NCI-H2196 treated with DMSO at 0.1 percent for 48 hours (cell line): ENCODE measurements at regions not wholly inside any gene's neighbourhood (a gene's known extent, or its start where the extent isn't known, plus 50 kb on each side); places are given as distances from the start of the nearest gene placed in this dataset.
"Not testable (repeated sequence)": the region's sequence is repeated elsewhere in the genome, so short reads cannot be mapped to it uniquely, and the experiment has no call there.

ENCODE experiments used
- DNase-seq: peaks from one replicate; lab custom pipeline; 2025; ENCODE audit not compliant: unreplicated experiment; lab: John Stamatoyannopoulos, UW

- no peak for DNase-seq
Measured at GRCh38 chr6:120383681-120384080, 950.6 kb downstream of the TBC1D32 start.

- DNase-seq, result no peak
Measured at GRCh38 chr6:120378582-120379220, 955.6 kb downstream of the TBC1D32 start.

GRCh38 chr6:120373185-120373584, 961.1 kb downstream of the TBC1D32 start:
- no peak for DNase-seq

GRCh38 chr6:120363429-120363828, 970.9 kb downstream of the TBC1D32 start:
- no peak for DNase-seq

- not testable (repeated sequence) for DNase-seq
Measured at GRCh38 chr6:120358535-120358934, 975.7 kb downstream of the TBC1D32 start.

GRCh38 chr6:120357447-120357846, 976.8 kb downstream of the TBC1D32 start:
- DNase-seq, result no peak

- no peak for DNase-seq
Measured at GRCh38 chr6:120355822-120356221, 978.5 kb downstream of the TBC1D32 start.

- DNase-seq, result no peak
Measured at GRCh38 chr6:120354452-120355098, 979.7 kb downstream of the TBC1D32 start.

GRCh38 chr6:120352491-120352890, 981.8 kb downstream of the TBC1D32 start:
- DNase-seq, result no peak

- no peak for DNase-seq
Measured at GRCh38 chr6:120348926-120349325, 985.4 kb downstream of the TBC1D32 start.

GRCh38 chr6:120328521-120328920, 979.0 kb upstream of the MAN1A1 start:
- no peak for DNase-seq

GRCh38 chr6:120320481-120321162, 971.1 kb upstream of the MAN1A1 start:
- DNase-seq, result no peak

- no peak for DNase-seq
Measured at GRCh38 chr6:120304223-120304622, 954.7 kb upstream of the MAN1A1 start.

GRCh38 chr6:120303527-120303926, 954.0 kb upstream of the MAN1A1 start:
- no peak for DNase-seq

- no peak for DNase-seq
Measured at GRCh38 chr6:120302041-120302440, 952.5 kb upstream of the MAN1A1 start.

GRCh38 chr6:120290964-120291363, 941.4 kb upstream of the MAN1A1 start:
- no peak for DNase-seq

GRCh38 chr6:120282005-120282404, 932.4 kb upstream of the MAN1A1 start:
- no peak for DNase-seq

- no peak for DNase-seq
Measured at GRCh38 chr6:120279466-120280167, 930.1 kb upstream of the MAN1A1 start.

- no peak for DNase-seq
Measured at GRCh38 chr6:120278689-120279396, 929.3 kb upstream of the MAN1A1 start.

GRCh38 chr6:120274547-120274946, 925.0 kb upstream of the MAN1A1 start:
- no peak for DNase-seq

- DNase-seq, result no peak
Measured at GRCh38 chr6:120273411-120273810, 923.9 kb upstream of the MAN1A1 start.
